Activated CD4-positive, alpha-beta memory T cell treated with anti-CD3 and anti-CD28 coated beads, Interleukin-2, amount 10 ng/mL, durations not matched to agents 7 days and 5 days (primary cell): ENCODE measurements at regions not wholly inside any gene's neighbourhood (a gene's known extent, or its start where the extent isn't known, plus 50 kb on each side); places are given as distances from the start of the nearest gene placed in this dataset.

Experiments
- CTCF ChIA-PET: fragments of 350-600 bp; sonication (Branson Sonifier 250); formaldehyde crosslinking; loops from one replicate; lab custom pipeline; 2021; ENCODE audit warnings: antibody characterized with exemption, inconsistent platforms; lab: Charles Lee
- POLR2A ChIA-PET: fragments of 350-600 bp; sonication (Branson Sonifier 250); formaldehyde crosslinking; loops from one replicate; lab custom pipeline; 2021; ENCODE audit warnings: antibody characterized with exemption; lab: Charles Lee
- DNase-seq: peaks from one replicate; pipeline ENCODE4 v3.0.0-alpha.2; 2020
- H3K27ac Mint-ChIP-seq: one replicate; pipeline ENCODE4 v1.8.0; 2021; ENCODE audit warnings: mild to moderate bottlenecking, mixed read lengths
- H3K27me3 Mint-ChIP-seq: one replicate; pipeline ENCODE4 v1.8.0; 2021; ENCODE audit warnings: mixed read lengths
- H3K36me3 Mint-ChIP-seq: one replicate; pipeline ENCODE4 v1.8.0; 2021; ENCODE audit warnings: low read depth, mixed read lengths
- H3K4me1 Mint-ChIP-seq: one replicate; pipeline ENCODE4 v1.8.0; 2021; ENCODE audit warnings: mixed read lengths
- H3K4me3 Mint-ChIP-seq: one replicate; pipeline ENCODE4 v1.8.0; 2021; ENCODE audit warnings: mild to moderate bottlenecking, mixed read lengths
- H3K9me3 Mint-ChIP-seq: one replicate; pipeline ENCODE4 v1.8.0; 2021; ENCODE audit warnings: mixed read lengths

- no peak for DNase-seq
- Mint-ChIP-seq H3K36me3 (no peaks in the 10 kb centered on the region), H3K4me1 (no peaks in the 10 kb centered on the region), H3K27ac (no peak overlapping the region), H3K27me3 (no peaks in the 10 kb centered on the region), H3K9me3 (no peaks in the 10 kb centered on the region), H3K4me3 (no peak overlapping the region)
- ChIA-PET CTCF (no interaction called here), POLR2A (no interaction called here)
These were observed 142.3 kb upstream of the CHL1 start for GRCh38 chr3:54240-54639.

GRCh38 chr3:56672-57071 lies 139.9 kb upstream of the CHL1 start:
- Mint-ChIP-seq H3K9me3 (no peaks in the 10 kb centered on the region), H3K36me3 (no peaks in the 10 kb centered on the region), H3K27me3 (no peaks in the 10 kb centered on the region), H3K4me1 (no peaks in the 10 kb centered on the region), H3K27ac (no peak overlapping the region), H3K4me3 (no peak overlapping the region)
- ChIA-PET CTCF (no interaction called here), POLR2A (no interaction called here)
- DNase-seq, result no peak

GRCh38 chr3:59854-60253 lies 136.7 kb upstream of the CHL1 start:
- no peaks in the 10 kb centered on the region for H3K27me3 Mint-ChIP-seq
- H3K4me1 Mint-ChIP-seq, result no peaks in the 10 kb centered on the region
- no peak overlapping the region for H3K27ac Mint-ChIP-seq
- CTCF ChIA-PET, result no interaction called here
- no peaks in the 10 kb centered on the region for H3K36me3 Mint-ChIP-seq
- H3K9me3 Mint-ChIP-seq, result no peaks in the 10 kb centered on the region
- no peak for DNase-seq
- H3K4me3 Mint-ChIP-seq, result no peak overlapping the region
- POLR2A ChIA-PET, result no interaction called here

DNA sequence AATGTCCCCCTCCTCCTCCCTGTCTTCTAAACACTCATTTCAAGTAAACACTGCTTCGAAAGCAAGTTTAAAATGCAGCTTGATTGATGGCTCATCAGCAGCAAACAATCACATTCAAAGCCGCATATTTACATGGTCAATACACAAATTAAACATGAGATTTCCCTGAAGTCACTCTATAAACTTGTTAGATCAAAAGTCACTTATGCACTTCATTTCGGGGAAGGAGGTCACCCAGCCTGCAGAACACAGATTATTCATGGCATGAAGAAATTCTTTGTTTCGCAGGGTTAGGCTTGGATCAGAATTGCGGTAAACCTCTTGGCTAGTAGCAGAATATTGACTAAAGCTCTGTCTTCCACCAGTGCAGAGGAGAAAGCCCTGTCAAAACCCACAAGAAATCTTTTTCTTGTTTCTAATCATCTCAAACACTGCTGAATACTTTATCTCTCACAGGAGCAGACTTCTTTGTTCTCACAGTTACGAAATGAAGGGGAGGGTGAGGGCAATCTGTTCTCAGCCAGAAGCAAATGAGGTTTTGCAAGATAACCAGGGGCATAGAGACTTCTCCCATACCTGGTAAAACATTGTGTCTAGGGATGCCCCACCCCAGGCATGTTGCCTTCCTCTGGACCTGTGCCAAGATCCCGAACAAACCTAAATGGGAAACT lies 133.3 kb upstream of the CHL1 start:
- ChIA-PET CTCF (no interaction called here), POLR2A (no interaction called here)
- no peak overlapping the region for H3K4me3 Mint-ChIP-seq
- no peak overlapping the region for H3K27ac Mint-ChIP-seq
- DNase-seq, result no peak
- no peaks in the 10 kb centered on the region for H3K4me1 Mint-ChIP-seq
- H3K27me3 Mint-ChIP-seq, result no peaks in the 10 kb centered on the region
- no peaks in the 10 kb centered on the region for H3K9me3 Mint-ChIP-seq
- H3K36me3 Mint-ChIP-seq, result no peaks in the 10 kb centered on the region

GRCh38 chr3:69690-70089 lies 126.9 kb upstream of the CHL1 start:
- Mint-ChIP-seq H3K27me3 (no peaks in the 10 kb centered on the region), H3K4me1 (no peaks in the 10 kb centered on the region), H3K9me3 (no peaks in the 10 kb centered on the region), H3K27ac (no peak overlapping the region), H3K36me3 (no peaks in the 10 kb centered on the region), H3K4me3 (no peak overlapping the region)
- CTCF ChIA-PET, result no interaction called here
- DNase-seq, result no peak
- POLR2A ChIA-PET, result no interaction called here

- ChIA-PET CTCF (no interaction called here), POLR2A (no interaction called here)
- no peak overlapping the region for H3K4me3 Mint-ChIP-seq
- H3K36me3 Mint-ChIP-seq, result no peaks in the 10 kb centered on the region
- no peak for DNase-seq
- H3K4me1 Mint-ChIP-seq, result no peaks in the 10 kb centered on the region
- H3K27ac Mint-ChIP-seq, result no peak overlapping the region
- no peaks in the 10 kb centered on the region for H3K9me3 Mint-ChIP-seq
- no peaks in the 10 kb centered on the region for H3K27me3 Mint-ChIP-seq
These were observed 123.8 kb upstream of the CHL1 start for GRCh38 chr3:72776-73175.

DNA sequence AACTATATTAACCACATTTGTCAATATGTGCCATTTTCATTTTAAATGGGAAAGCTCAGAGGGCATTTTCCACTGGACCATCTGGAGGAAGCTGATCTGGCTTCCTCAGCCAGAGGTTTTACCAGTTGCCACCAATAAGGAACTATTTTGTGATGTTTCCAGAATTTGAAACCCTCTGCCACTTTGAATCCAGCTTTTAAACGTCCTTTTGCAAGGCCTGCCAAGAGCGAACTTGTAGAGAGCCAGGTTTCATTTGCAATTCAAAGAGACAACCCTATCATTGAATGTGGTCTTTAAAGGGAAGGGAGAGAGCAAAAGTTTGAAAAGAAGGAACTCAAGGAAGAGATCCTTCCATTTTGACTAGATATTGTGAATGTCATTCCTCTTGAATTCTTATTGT lies 123.3 kb upstream of the CHL1 start:
- Mint-ChIP-seq H3K9me3 (no peaks in the 10 kb centered on the region), H3K36me3 (no peaks in the 10 kb centered on the region), H3K4me3 (no peak overlapping the region), H3K4me1 (no peaks in the 10 kb centered on the region), H3K27me3 (no peaks in the 10 kb centered on the region), H3K27ac (no peak overlapping the region)
- POLR2A ChIA-PET, result no interaction called here
- DNase-seq, result no peak
- CTCF ChIA-PET, result no interaction called here

DNA sequence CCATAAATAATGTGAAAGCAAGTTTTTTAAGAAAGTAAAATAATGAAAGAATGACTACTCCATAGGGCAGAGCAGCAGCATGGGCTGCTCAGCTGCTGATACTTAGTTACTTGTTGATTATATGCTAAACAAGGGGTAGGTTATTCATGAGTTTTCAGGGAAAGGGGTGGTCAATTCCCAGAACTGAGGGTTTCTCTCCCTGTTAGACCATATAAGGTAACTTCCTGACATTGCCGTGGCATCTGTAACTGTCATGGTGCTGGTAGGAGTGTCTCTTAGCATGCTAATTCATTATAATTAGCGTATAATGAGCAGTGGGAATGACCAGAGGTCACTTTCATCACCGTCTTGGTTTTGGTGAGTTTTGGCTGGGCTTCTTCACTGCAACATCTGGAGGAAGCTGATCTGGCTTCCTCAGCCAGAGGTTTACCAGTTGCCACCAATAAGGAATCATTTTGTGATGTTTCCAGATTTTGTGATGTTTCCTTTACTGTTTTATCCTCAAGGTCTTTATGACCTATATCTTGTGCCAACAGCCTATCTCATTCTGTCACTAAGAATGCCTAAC lies 121.8 kb upstream of the CHL1 start:
- no peak for DNase-seq
- H3K36me3 Mint-ChIP-seq, result no peaks in the 10 kb centered on the region
- H3K4me1 Mint-ChIP-seq, result no peaks in the 10 kb centered on the region
- no peaks in the 10 kb centered on the region for H3K9me3 Mint-ChIP-seq
- H3K27me3 Mint-ChIP-seq, result no peaks in the 10 kb centered on the region
- POLR2A ChIA-PET, result no interaction called here
- H3K27ac Mint-ChIP-seq, result no peak overlapping the region
- H3K4me3 Mint-ChIP-seq, result no peak overlapping the region
- CTCF ChIA-PET, result no interaction called here

- Mint-ChIP-seq H3K4me1 (no peaks in the 10 kb centered on the region), H3K4me3 (no peak overlapping the region), H3K9me3 (no peaks in the 10 kb centered on the region), H3K27me3 (no peaks in the 10 kb centered on the region), H3K27ac (no peak overlapping the region), H3K36me3 (no peaks in the 10 kb centered on the region)
- POLR2A ChIA-PET, result no interaction called here
- no peak for DNase-seq
- CTCF ChIA-PET, result no interaction called here
These were observed 121.3 kb upstream of the CHL1 start for GRCh38 chr3:75260-75659.

- H3K4me1 Mint-ChIP-seq, result no peaks in the 10 kb centered on the region
- H3K9me3 Mint-ChIP-seq, result no peaks in the 10 kb centered on the region
- POLR2A ChIA-PET, result no interaction called here
- no peaks in the 10 kb centered on the region for H3K36me3 Mint-ChIP-seq
- no peak for DNase-seq
- CTCF ChIA-PET, result no interaction called here
- H3K4me3 Mint-ChIP-seq, result no peak overlapping the region
- H3K27me3 Mint-ChIP-seq, result no peaks in the 10 kb centered on the region
- H3K27ac Mint-ChIP-seq, result no peak overlapping the region
These were observed 117.0 kb upstream of the CHL1 start for GRCh38 chr3:79542-79941.

DNA sequence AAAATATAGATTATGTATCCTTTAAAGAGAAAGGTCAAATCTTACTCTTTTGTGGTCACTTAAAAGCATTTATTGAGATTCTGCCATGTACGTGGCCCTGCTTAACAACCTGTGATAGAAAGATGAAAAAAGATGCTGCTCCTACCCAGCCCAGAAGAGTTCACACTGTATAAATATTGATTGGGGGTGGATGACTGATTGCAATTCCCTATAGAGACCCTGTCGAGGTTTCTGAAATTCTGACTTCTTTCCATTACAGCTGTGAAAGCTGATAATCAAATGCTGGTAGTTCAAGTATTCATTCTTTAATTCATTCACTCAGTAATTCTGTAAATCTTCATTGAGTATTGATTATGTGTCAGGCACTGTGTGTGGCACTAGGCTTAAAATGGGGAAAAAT lies 114.1 kb upstream of the CHL1 start:
- H3K27me3 Mint-ChIP-seq, result no peaks in the 10 kb centered on the region
- no peak overlapping the region for H3K4me3 Mint-ChIP-seq
- ChIA-PET CTCF (no interaction called here), POLR2A (no interaction called here)
- H3K27ac Mint-ChIP-seq, result no peak overlapping the region
- no peaks in the 10 kb centered on the region for H3K36me3 Mint-ChIP-seq
- H3K9me3 Mint-ChIP-seq, result no peaks in the 10 kb centered on the region
- no peak for DNase-seq
- no peaks in the 10 kb centered on the region for H3K4me1 Mint-ChIP-seq

DNA sequence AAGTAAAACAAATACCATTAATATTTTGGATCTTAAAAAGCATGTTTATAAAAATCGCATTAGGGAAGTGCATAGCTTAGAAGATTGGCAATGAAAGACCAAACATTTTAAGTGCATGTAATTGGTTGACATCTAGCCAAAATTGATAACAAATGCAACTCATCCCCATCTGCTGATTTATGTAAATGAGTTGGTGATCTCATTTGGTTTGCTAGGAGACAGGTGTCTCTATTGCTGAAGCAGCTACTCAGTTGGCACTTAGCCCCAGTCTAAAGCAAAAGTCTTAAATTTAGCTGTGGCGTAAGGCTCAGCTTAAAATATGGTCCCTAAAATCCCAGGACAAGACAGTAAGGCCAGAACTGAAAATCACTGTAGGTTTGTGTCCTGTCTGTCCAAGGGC lies 113.5 kb upstream of the CHL1 start:
- no peaks in the 10 kb centered on the region for H3K9me3 Mint-ChIP-seq
- no peaks in the 10 kb centered on the region for H3K4me1 Mint-ChIP-seq
- H3K36me3 Mint-ChIP-seq, result no peaks in the 10 kb centered on the region
- POLR2A ChIA-PET, result no interaction called here
- H3K27me3 Mint-ChIP-seq, result no peaks in the 10 kb centered on the region
- no peak for DNase-seq
- CTCF ChIA-PET, result no interaction called here
- no peak overlapping the region for H3K4me3 Mint-ChIP-seq
- no peak overlapping the region for H3K27ac Mint-ChIP-seq

DNA sequence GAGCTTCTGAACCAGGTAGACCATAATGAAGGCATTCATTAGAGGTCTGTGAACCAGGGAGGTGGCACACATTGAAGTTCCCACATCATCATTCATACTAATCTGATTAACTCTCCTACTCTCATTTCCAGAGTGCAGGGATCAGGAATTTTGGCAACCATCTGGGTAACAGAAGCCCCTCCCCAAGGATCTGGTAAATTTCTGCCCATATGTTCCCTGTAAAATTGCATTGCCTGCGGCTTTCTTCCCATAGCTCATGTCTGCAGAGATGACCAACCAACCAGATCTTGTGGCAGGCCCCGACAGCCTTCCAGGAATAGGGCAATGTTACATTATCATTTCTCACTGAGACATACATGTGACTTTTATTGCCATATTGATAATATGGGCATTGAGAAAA lies 111.4 kb upstream of the CHL1 start:
- H3K4me3 Mint-ChIP-seq, result no peak overlapping the region
- no peaks in the 10 kb centered on the region for H3K9me3 Mint-ChIP-seq
- no peaks in the 10 kb centered on the region for H3K36me3 Mint-ChIP-seq
- H3K27ac Mint-ChIP-seq, result no peak overlapping the region
- H3K4me1 Mint-ChIP-seq, result no peaks in the 10 kb centered on the region
- DNase-seq, result no peak
- ChIA-PET POLR2A (no interaction called here), CTCF (no interaction called here)
- H3K27me3 Mint-ChIP-seq, result no peaks in the 10 kb centered on the region

GRCh38 chr3:88267-88666 lies 108.3 kb upstream of the CHL1 start:
- Mint-ChIP-seq H3K27ac (no peak overlapping the region), H3K4me3 (no peak overlapping the region), H3K27me3 (no peaks in the 10 kb centered on the region), H3K9me3 (no peaks in the 10 kb centered on the region), H3K36me3 (no peaks in the 10 kb centered on the region), H3K4me1 (no peaks in the 10 kb centered on the region)
- ChIA-PET POLR2A (no interaction called here), CTCF (no interaction called here)
- DNase-seq, result no peak
